SK-N-SH (cell line): ENCODE measurements at regions not wholly inside any gene's neighbourhood (a gene's known extent, or its start where the extent isn't known, plus 50 kb on each side); places are given as distances from the start of the nearest gene placed in this dataset.

Experiments
- CHD2 ChIP-seq: fragments of 150-350 bp; IDR thresholded peaks from 2 replicates; pipeline ENCODE4 v1.6.1; 2018; ENCODE audit warnings: low read length; ENCODE audit not compliant: partially characterized antibody
- CTCF ChIP-seq: fragments of 200-600 bp; sonication (generic); IDR thresholded peaks from 2 replicates; pipeline ENCODE4 v1.6.1; 2017; ENCODE audit warnings: antibody characterized with exemption, mild to moderate bottlenecking, moderate library complexity
- EZH2phosphoT487 ChIP-seq: fragments of 200-600 bp; sonication (generic); IDR thresholded peaks from 2 replicates; pipeline ENCODE4 v1.6.1; 2017; ENCODE audit warnings: low read depth, mixed run types, mild to moderate bottlenecking, antibody characterized with exemption, moderate library complexity, borderline replicate concordance
- FOSL2 ChIP-seq: IDR thresholded peaks from 2 replicates; pipeline ENCODE4 v1.4.0; 2012; ENCODE audit warnings: low read depth, mild to moderate bottlenecking, moderate library complexity, borderline replicate concordance
- FOXJ3 ChIP-seq: sonication (generic); formaldehyde crosslinking; IDR thresholded peaks from 2 replicates; pipeline ENCODE4 v1.5.1; 2020; ENCODE audit warnings: mild to moderate bottlenecking, missing genetic modification reagents
- MXI1 ChIP-seq: IDR thresholded peaks from 2 replicates; pipeline ENCODE4 v1.6.1; 2012; ENCODE audit warnings: mild to moderate bottlenecking, low read depth, low read length, improper control_type of control experiment
- POLR2AphosphoS5 ChIP-seq: IDR thresholded peaks from 2 replicates; pipeline ENCODE4 v1.6.1; 2012; ENCODE audit warnings: low read depth, low read length
- REST ChIP-seq: IDR thresholded peaks from 2 replicates; pipeline ENCODE4 v1.6.1; 2012; ENCODE audit warnings: mild to moderate bottlenecking, low read depth, low read length, moderate library complexity
- RFX5 ChIP-seq: IDR thresholded peaks from 2 replicates; pipeline ENCODE4 v1.6.1; 2012; ENCODE audit warnings: mild to moderate bottlenecking, improper control_type of control experiment, low read length
- USF2 ChIP-seq: fragments of 150-350 bp; IDR thresholded peaks from 2 replicates; pipeline ENCODE4 v1.6.1; 2017; ENCODE audit warnings: antibody characterized with exemption, low read length, low read depth, borderline replicate concordance
- YY1 ChIP-seq: IDR thresholded peaks from 2 replicates; pipeline ENCODE4 v1.4.0; 2012; ENCODE audit warnings: low read depth, mild to moderate bottlenecking

- TF ChIP-seq YY1 (no peak), POLR2AphosphoS5 (no peak), REST (no peak), CTCF (no peak), USF2 (no peak), MXI1 (no peak), FOXJ3 (CRISPR knock-in tag) (no peak), RFX5 (no peak), FOSL2 (no peak), CHD2 (no peak), EZH2phosphoT487 (no peak)
These were observed 65.6 kb upstream of the USP15 start for GRCh38 chr12:62194616-62195015.
